NCI-H446 treated with DMSO at 0.1 percent for 48 hours (cell line): ENCODE measurements at regions not wholly inside any gene's neighbourhood (a gene's known extent, or its start where the extent isn't known, plus 50 kb on each side); places are given as distances from the start of the nearest gene placed in this dataset.

Source experiments
- DNase-seq: peaks from one replicate; lab custom pipeline; 2025; lab: John Stamatoyannopoulos, UW

- DNase-seq, result no peak
Observed at GRCh38 chr10:45197816-45198485, 117.5 kb downstream of the OR13A1 start.

DNA sequence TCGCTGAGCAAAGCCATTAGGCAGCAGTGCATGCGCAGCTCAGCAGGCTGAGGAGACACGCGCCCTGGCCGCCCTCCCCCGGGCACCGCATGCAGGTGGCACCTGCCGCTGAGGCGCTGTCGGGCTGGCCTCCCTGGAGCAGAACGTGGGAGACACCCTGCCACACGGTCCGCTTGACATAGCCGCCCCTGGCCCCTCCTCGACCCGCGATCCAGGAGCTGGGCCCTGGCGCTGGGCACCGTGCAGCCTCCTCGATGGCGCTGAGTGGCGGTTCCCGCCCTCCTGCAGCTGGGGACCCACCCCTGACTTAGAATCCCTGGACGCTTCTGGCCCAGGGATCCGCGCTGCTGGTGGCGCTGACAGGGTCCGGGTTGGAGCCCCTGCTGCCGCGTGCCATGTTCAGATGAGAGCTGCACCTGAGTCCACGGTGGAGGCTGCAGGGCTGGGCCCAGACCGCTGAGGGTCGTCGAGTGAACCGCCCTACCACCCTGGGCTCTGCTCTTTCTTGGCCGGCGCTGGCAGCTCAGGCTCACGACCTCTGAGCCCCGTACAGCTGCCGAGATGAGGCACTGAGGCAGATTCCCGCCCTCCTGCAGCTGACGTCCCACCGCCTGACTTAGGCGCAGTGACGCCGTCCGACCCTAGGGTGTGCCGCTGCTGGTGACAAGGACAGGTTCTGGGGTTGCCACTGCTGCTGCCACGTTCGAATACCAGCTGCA, 116.8 kb downstream of the OR13A1 start:
- DNase-seq, result no peak

- no peak for DNase-seq
Observed at GRCh38 chr10:45199205-45199740, 116.1 kb downstream of the OR13A1 start.

GRCh38 chr10:45201271-45201670, 114.1 kb downstream of the OR13A1 start:
- DNase-seq, result no peak

- DNase-seq, result no peak
Observed at GRCh38 chr10:45202242-45202641, 113.2 kb downstream of the OR13A1 start.

GRCh38 chr10:45204954-45205775, 110.2 kb downstream of the OR13A1 start:
- no peak for DNase-seq

DNA sequence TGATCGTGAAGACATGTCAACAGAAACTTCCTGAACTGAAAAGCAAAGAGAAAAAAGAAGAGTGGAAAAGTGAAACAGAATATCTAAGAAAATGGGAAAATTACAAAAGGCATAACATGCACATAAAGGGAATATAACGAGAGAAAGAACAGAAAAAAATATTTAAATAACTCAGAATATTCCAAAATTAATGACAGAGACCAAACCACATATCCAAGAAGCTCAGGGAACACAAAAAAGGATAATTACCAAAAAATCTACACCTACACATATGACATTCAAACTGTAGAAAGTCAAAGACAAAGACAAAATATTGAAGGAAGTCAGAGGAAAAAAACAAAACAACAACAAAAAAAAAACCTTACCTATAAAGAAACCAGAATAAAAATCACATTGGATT, 105.5 kb downstream of the OR13A1 start:
- DNase-seq, result no peak

DNA sequence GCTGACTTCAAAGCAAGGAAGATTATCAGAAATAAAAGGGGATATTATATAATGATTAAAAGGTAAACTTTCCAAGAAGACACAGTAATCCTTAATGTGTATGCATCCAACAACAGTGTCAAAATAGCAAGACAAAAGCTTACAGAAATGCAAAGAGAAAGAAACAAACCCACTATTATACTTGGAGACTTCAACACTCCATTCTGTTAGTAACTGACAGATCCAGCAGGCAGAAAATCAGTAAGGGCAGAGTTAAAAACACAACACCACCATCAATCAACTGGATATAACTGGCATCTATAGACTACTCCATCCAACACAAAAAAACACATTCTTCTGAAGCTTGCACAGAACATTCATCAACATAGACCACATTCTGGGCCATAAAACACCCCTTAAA, 103.8 kb downstream of the OR13A1 start:
- no peak for DNase-seq

- no peak for DNase-seq
Observed at GRCh38 chr10:45219416-45219815, 96.0 kb downstream of the OR13A1 start.

GRCh38 chr10:45220931-45221330, 94.5 kb downstream of the OR13A1 start:
- DNase-seq, result no peak

GRCh38 chr10:45224219-45224841, 91.1 kb downstream of the OR13A1 start:
- no peak for DNase-seq

GRCh38 chr10:45227042-45227441, 88.4 kb downstream of the OR13A1 start:
- DNase-seq, result no peak

GRCh38 chr10:45227456-45227855, 88.0 kb downstream of the OR13A1 start:
- no peak for DNase-seq

DNA sequence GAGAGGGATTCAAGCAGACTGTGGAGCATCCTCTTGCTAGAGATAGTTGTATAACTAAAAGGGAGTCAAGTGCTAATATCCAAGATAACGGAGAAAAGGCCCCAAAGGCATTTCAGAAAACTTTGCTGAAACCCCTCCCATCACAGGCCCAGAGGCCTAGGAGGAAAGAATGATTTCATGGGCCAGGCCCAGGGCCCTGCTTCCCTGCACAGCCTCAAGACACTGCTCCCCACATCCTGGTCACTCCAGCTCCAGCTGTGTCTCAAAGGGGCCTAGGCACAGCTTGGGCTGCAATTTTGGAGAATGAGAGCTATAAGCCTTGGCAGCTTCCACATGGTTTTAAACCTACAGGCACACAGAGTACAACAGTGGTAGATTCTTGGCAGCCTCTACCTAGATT, 85.6 kb downstream of the OR13A1 start:
- no peak for DNase-seq

GRCh38 chr10:45235260-45235769, 80.1 kb downstream of the OR13A1 start:
- peak; percentile 15 for DNase-seq

- no peak for DNase-seq
Observed at GRCh38 chr10:45235798-45236220, 79.6 kb downstream of the OR13A1 start.

- DNase-seq, result no peak
Observed at GRCh38 chr10:45238896-45239295, 76.5 kb downstream of the OR13A1 start.

DNA sequence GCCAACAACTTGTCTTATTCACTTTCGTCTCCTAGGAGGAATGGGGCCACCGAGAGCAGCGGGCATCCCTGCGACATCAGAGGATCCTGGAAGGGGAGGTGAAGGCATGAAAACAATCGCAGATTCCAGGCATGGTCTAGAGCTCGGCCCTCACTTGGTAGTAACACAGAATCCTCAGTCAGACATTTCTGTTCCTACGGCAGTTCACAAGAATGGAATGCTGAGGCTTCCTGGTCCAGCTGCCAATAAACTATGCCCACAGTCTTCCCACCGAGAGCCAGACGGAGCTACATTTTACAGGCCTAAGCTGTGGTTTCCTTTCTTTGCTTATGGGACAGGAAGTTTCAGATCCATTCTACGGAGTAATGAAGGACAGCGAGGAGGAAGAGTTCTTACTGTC, 75.8 kb downstream of the OR13A1 start:
- DNase-seq, result no peak

DNA sequence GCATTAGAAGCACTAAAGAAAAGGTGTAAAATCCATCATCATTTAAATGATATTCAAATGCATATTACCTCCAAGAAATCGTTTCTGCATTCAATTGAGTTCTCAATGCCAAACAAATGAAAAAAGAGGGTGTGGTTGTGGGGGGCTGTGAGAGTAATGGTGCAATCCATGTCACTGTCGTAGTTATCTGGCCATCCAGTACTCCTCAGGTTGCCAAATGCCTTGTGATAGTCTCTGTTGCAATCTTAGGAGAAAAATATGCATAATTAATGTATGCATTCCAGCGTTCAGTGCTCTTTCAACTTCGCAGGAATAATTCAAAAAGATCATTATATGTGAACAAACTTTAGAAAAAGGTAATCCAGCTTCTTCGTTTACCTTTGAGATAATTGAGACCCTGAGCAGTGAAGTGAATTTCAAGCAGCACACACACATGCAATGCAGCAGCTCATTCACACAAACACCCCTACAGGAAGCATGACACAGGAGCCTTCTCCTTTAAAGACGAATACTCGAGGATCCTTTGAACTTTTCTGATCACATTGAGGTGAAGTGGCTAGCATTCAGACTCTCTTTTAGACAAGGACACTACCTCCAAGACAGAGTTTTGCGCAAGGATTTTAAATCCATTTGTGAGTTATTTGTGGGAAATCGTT, 73.4 kb downstream of the OR13A1 start:
- no peak for DNase-seq

DNA sequence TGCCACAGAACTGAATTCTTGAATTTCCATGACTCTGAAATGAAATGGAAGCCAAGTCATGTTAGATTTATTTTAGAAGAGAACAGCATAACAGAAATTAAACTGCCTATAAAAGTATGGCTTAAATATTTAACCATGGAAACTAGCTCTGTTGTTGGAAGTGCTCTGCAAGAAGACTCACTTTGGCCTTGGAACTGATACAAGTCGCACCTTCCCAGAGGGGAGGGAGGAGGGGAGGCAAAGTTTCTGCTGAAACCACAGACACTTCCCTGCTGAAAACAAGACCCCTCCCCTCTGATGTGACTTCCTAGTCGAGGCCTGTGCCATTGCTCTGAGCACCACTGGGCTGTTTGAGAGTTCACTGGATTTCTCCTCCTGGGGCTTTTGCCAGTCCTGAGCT, 72.1 kb downstream of the OR13A1 start:
- no peak for DNase-seq

DNA sequence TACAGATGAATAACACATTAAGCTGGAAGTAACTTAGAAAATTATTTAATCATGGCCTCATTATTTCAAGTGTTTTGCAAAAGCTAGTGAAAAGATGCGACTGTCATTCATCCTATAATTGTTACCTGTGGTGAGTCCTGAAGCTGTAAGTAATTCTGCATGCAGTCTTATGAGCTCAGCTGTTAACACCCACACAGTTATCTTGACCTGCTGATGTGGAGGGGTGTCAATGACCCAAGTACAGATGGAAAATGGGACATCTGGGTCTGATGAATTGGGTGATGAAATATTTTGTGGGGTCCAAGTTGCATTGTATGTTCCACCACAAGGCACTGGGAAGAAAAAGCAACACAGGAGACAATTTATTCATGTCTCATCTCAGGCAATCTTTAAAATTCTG, 68.9 kb downstream of the OR13A1 start:
- no peak for DNase-seq
